HG03135 (cell line): ENCODE measurements at regions not wholly inside any gene's neighbourhood (a gene's known extent, or its start where the extent isn't known, plus 50 kb on each side); places are given as distances from the start of the nearest gene placed in this dataset.
A peak's percentile ranks its signal among the peaks of the same experiment; 100 is the strongest.

Source experiments
- ATAC-seq: cut with Tn5 transposase; IDR thresholded peaks from one replicate; pipeline ENCODE4 v1.9.1; 2021; ENCODE audit warnings: mild to moderate bottlenecking, moderate library complexity; ENCODE audit not compliant: unreplicated experiment

DNA sequence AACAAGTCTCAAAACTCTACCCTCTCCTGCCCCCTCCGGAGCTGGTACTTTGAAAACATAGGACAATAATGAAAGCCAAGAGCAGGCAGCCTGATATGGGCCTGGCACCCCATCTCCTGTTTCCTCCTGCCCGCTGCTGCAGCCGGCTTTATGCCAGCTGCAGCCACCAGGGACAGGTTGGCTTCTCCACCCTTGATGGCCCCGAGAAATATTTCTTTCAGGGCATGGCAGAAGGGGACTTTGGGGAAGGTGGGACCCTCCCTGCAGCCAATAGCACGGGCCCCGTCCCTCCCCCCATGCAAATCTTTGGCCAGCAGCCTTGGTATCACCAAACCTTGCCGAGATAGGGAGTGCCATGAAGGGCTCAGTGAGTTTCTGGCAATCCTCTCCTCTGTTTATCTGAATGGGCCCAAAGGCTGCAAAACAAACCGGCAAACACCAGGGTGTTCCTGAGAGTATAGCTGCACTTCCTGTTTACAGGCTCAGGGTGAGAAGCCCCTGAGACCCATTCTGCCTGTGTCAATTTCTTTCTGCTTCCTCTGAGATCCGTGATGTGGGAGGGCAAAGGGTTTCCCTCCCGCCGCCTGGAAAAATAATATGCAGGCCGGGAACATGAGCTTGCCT lies 73.4 kb upstream of the BOD1 start:
- peak; percentile 54 for ATAC-seq

DNA sequence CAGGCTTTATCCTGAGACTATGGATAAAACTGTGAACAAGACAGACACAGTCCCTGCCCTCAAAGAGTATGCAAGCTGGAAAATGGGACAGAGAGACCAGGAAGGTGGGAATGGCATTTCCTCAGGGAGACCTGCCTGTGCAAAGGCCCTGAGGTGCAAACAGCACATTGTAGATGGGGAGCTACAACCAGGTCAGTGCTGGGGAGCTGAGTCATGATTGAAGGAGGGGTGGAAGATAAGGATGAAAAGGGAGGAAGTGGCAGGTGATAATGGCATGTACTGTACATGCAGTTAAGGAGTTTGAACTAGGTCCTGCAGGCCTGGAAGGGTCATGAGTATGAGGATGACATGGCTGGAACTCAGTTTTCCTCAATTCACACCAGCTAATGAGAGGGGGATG lies 75.5 kb upstream of the BOD1 start:
- no peak for ATAC-seq

DNA sequence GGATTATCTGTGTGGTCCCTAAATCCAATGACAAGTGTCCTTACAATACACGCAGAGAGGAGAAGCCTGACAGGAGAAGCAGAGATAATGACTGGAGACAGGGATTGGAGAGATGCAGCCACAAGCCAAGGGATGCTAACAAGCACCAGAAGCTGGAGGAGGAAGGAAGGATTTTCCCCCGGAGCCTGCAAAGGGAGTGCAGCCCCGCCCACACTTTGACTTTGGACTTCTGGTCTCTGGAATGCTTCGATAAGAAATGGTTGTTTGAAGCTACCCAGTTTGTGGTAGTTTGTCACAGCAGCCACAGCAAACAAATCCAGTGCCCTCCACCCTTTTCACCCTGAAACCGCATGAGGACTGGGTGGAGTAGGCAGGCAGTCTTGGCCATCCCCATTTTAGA lies 77.2 kb upstream of the BOD1 start:
- ATAC-seq = no peak

DNA sequence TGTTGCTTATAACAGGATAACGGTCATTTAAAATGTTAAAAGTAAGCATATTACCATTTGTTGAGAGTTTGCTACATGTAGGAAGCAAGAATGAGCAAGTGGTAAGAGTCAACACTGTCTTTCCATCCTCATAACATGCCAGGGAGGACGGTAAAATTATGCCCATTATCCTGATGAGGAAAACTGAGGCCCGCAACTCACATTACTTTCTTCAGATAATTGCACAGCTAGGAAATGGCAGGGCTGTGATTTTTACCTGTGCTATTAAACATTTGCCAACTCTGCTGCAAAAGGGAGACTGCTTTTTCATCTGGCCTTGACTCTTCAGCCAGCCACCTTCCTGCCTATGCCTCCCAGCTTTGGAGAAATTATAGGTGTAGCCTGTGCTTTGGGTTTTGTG lies 79.8 kb upstream of the BOD1 start:
- no peak for ATAC-seq

DNA sequence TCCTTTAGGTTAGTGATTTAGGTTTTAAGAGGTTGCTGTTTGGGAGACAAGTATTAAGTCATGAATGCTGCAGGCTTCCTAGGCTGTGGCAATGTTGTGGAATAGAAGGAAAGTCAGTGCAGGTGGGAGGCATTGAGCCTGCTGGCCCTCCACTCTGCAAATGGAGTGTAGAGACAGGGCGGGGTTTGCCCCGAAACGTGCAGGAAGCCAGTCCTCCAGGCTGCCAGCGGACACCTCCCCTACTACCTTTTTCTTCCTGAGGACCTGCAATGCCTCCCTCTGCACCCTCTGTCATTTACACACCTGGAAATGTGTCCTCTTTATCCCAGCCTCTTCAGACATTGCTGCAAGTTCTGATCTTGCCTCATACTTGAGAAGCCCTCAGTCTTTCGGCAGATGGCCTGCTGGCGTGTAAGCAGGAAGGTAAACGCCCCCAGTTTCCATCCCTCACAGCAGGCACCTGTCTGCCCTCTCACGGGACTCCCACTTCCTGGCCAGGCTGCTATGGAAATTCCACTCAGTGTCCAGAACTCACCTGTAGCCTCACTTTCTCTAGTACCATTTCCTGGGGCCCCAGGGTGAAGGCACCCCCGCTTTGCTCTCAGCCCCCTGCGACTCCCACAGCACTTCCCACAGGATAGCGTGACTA lies 81.6 kb upstream of the BOD1 start:
- no peak for ATAC-seq

DNA sequence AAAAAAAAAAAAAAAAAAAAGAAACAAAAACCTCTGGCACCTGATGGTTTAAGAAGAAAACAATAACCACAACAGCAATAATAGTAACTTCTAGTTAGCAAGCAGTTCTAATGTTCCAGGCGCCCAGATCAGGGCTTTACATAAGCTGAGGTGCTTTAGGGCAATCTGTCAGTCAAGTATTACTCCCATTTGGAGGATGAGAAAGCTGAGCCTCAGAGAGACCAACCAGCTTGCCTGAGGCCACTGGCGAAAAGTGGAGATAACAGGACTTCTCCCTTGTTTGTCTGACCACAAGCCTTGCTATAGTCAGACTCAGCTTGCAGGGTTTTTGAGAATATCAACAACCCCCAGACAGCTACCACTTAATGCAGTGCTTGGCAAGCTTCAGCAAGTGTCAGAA lies 83.5 kb upstream of the BOD1 start:
- ATAC-seq = no peak

DNA sequence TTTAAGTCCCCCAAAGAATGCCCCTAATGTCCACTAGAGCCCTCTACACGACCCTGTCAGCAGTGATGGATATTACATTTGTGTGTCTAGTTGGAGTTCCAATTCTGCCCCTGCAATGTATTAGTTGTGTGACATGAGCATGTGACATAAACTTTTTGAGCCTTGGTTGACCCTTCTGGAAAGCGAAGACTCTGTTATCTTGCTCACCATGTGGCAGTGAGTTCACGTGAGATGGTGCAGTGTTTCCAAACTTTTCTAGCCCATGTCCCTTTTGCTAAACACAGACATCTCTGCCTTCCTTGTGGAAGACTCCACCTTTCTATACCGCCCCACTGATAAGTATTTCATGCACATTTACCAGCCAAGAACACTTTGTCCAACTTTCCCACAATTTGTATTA lies 87.0 kb upstream of the BOD1 start:
- no peak for ATAC-seq

DNA sequence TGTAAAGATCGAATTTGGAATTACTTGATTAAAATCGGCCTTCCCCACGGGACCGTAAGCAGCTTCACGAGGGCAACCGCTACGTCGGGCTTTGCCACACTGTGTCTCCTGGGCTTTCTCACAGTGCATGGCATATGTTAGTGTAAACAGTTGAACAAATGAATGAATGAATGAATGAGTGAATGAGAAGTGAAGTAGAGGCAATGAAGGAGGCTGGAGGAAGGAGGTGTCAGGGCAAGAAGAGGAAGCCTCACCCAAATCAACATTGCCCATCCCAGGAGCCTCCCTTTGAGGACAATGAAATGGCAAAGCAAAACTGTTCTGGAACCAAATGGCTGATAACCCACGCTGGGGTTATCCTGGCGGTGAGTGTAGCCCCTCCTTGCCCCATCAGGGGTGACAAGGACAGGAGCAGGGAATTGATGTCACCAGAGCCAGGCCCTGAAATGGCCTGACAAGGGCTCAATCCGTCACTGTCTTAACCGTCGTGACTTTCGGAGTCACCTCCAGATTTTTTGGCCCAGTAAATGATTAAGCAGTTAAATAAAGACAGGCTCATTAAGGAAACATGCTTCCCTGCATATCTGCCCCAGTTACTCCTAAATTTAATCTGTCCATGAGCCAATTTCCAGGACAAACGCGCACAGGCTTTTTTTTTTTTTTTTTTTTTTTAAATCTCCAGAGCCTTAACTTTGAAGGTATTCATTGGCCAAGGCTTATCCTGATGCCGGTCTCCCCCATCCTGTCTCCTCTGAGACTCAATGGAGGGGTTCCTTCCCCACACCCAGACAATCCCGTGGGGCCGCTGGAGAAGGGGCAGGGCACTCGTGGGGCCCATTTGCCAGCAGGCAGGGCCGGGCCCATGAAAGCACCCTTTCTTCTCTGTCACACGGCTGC lies 88.4 kb upstream of the BOD1 start:
- no peak for ATAC-seq

DNA sequence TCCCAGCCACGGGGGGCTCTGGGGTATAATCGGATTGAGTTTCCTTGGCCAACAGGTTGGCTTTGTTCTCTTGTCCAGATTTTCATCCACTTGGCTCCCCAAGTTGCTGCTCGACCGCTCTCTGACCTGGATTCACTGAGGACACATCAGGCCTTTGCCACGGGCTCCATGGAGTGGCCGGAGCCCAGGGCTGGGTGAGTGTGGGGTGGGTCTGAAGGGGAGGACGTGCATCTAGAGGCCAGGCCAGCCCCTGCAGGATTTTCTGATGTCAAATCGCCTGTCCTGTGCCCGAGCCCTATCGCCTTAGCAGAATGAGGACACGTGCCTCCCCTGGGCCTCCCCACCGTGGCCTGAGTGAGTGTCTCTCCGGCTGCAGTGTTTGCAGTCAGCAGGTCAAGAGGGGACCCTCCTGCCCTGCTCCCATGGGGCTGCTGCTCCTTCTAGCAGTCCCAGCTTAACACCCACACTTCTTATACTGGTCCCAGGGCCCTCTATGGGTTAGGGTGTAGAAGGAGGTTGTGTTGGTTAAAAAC lies 89.1 kb upstream of the BOD1 start:
- ATAC-seq = no peak

DNA sequence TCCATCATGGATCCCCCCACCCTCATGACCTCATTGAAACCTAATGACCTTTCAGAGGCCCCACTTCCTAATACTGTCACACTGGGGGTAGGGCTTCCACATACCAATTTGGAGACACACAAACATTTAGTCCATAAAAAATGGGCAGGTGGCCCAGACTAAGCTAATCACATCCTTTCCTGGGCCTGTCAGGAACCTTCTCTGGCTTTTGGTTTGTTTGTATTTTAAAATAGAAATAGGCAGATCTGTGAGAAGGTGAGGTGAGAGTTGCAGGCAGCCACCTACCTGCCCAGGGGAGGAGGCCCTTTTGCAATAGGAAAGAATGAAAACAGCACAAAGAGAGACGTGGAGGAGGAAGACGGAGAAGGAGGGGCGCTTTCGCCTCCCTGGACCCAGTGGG lies 90.2 kb upstream of the BOD1 start:
- no peak for ATAC-seq

DNA sequence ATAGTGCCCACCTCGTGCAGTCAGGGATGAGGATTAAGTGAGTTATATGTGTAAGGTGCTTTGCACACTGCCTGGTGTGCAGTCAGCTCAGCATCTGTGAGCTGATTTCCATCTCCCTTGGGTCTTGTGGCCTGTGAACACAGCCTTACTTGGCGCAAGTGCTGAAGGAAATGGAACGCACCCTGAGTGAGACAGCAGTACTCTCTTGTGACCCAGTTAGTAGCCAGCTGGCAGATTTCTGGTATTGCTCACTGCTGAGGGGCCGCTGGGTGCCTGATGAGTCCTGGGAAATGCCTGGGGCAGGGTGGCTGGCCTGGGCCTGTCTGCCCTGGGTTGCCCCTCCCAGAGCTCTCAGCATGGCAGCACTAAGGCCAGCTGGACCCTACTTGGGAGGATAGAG lies 90.9 kb upstream of the BOD1 start:
- peak; percentile 77 for ATAC-seq

DNA sequence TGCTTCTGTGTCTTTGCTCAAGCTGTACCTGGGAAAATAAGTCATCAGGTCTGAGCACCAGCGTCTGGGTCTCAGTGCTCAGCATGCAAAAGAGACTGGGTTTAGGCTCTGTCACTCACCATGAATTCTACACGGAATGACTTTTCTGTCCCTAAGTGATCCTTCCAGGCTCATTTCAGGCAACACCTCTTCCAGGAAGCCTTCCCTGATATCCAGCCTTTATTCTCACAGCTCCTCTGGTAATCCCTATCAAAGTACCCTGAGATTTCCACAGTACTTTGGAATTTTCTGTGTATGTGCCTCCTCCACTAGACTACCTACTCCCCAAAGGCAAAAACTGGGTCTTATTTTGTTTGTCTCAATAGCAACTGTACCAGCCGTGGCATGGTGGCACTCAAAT lies 92.7 kb upstream of the BOD1 start:
- ATAC-seq = no peak

DNA sequence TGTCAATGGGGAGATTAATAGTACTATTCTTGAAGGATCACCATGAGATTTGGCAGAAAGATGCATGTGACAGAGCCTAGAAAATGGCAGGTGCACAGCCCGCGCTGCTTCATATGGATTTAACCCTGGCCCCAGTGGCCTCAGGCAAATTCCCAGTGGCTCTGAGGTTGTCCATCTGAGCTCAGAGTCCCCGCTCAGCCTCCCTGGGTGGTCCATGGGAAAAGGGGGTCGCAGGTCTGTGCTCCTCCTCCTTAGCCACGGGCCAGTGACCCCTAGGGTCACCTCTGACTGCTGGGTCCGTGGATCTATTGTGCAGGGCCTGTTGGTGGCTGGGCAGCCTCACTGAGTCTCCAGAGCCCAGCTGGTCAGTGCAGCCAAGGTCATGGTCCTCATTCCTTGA lies 93.3 kb upstream of the BOD1 start:
- no peak for ATAC-seq

DNA sequence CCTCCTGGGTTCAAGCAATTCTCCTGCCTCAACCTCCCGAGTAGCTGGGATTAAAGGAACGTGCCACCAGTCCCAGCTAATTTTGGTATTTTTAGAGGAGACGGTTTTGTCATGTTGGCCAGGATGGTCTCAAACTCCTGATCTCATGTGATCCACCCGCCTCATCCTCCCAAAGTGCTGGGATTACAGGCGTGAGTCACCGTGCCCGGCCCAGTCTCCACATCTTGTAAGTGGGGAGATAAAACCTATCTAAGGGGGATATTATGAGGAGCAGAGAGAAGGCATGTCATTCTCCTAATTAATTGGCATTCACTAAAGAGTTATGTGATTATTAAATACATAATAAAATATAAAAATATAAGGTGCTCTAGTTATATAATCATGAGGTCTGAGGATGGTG lies 94.1 kb upstream of the BOD1 start:
- ATAC-seq = no peak

DNA sequence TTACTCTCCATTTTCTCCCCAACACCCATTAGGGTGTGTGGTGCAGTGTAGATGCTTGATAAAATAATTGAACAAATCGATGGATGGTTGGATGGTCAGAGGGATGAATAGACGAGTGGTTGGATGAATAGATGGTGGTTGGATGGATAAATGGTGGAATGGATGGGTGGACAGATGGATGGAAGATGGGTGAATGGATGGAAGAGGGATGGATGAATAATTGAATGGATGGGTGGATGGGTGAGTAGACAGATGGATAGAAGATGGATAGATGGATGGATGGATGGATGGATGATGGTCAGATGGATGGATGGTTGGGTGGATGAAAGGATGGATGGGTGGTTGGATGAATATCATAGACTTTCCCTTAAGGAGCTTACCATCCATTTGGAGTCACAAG lies 95.0 kb upstream of the BOD1 start:
- ATAC-seq = no peak

DNA sequence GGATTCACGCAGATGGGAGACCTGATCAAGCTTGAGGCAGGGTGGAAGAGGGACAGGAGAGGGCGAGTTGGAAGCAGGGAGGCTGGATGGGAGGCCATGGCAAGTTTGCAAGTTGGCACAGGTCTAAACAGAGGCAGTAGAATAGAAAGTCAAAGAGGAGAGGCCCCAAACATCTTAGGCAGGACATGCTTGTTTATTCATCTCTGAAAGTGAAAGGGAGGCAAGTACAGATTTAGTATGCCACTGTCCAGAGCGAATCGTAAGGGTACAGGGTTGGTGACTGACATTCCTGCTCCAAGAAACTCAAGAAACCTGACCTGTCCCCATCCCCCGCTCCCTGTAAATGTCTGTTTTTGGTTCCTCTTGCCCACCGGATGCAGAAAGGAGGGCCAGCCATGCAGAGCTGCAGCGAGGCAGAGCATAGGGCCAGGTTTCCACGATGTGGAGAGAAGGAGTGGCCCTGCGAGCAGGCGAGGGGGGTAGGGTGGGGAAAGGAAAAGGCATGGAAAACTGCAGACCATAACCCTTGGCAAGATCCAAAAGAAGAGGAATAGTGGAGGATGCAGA lies 96.2 kb upstream of the BOD1 start:
- ATAC-seq = no peak

DNA sequence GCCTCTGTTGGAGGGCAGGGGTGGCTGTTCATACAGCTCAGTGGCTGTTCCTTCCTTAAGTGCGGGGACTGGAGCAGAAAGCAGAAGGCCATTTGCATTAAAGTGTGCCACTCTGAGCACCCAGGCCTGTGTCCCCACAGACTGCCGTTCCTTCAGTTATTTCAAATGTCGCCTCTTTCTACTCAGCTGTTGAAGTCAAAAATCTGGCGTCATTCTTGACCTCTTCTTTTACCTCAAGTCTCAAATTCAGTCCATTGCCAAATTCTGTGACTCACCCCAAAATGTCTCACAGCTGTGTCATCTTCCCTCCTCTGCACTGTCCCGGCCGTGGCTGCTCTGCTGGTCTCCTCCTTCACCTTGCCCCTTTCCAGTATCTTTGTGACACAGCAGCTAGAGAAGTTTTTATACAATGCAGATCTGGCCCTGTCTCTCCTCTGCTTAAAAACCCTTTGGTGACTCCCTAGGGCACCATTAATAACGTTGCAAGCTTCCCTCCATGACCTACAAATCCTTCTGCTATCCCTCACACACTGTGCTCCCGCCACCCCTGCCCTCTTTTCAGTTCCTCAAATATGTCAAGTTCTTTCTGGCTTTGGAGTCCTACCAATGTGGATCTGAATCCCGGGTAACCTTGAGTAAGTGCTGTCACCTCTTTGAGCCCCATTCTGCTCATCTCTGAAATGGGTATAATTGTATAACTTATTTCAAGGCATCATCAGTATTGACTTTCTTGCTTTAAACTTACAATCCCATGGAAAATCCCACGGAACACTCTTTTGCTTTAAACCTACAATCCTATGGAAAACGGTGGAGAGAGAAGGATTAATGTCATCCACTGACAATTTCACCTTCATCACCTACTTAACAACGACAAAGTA lies 98.3 kb upstream of the BOD1 start:
- ATAC-seq = no peak

DNA sequence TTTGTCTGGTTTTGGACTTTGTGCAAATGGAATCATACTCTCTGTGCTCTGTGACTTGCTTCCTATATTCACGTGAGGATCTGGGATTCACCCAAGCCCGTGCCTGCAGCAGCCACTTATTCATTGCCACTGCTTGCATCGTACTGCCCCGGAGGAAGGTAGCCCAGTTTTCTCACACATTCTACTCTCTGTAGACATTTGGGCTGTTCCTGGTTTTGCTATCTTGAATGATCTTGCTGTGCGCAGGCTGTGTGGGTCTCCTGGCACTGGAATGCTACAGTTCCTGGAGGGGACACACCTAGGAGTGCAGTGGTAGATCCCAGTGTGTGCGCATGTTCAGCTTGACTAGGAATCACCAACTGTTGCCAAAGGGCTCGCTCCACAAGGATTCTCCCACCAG lies 99.2 kb upstream of the BOD1 start:
- no peak for ATAC-seq

DNA sequence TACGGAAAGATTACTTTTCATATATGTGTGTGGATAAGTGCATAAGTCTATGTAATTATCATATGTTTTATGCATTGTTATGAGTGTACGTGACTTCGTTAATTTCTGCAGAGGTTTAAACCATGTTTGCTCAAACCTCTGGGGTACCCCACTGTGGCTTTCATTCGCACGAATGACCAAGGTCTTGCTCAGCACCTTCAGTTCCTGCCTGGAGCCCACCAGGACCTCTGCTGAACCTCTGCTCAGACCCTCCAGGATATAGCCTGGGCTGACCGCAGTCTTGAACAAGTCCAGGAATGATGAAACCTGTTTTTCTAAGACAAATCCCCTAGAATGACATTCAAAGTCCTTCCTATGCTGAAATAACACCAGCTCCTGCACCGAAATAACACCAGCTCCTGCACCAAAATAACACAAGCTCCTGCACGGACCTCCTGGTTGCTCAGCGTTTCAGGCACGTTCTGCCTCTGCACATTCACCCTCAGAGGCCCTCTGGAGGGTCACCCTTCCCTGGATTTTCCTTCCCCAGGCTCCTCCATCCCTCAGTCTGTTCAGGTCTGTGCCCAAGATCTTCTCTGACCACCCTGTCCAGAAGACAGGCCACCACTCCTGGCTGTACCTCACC lies 99.7 kb upstream of the BOD1 start:
- ATAC-seq = no peak

DNA sequence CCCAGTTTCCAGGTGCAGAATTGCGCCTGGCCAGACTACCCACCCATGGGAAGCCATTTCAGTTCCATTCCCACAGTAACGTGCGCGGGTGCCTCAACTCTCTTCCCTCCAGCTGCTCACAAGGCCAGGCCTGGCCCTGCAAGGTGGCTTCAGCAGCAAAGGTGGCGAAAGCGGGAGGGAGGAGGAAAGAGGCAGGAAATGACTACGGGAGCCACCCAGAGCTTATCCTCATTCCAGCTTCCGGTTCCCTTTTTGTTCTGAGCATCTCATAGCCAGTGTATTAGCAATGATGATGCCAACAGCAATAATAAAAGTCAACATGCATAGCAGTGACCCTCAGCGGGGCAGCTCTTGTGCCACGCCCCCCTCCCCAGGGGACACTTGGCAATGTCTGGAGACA lies 101.5 kb upstream of the BOD1 start:
- ATAC-seq = no peak
